Mesothelial cell of epicardium (in vitro differentiated cells): ENCODE measurements at regions not wholly inside any gene's neighbourhood (a gene's known extent, or its start where the extent isn't known, plus 50 kb on each side); places are given as distances from the start of the nearest gene placed in this dataset.

Experiments
- DNase-seq, 2 experiments: peaks; one replicate each; pipeline ENCODE4 v3.0.0; 2021; ENCODE audit warnings: low spot score in 2 of 2; ENCODE audit not compliant: unreplicated experiment in 2 of 2
- H3K27ac Mint-ChIP-seq: 2 replicates; pipeline ENCODE4 v1.8.0; 2021; ENCODE audit warnings: mixed read lengths
- H3K27me3 Mint-ChIP-seq: 2 replicates; pipeline ENCODE4 v1.8.0; 2021; ENCODE audit warnings: low read depth, mixed read lengths
- H3K36me3 Mint-ChIP-seq: 2 replicates; pipeline ENCODE4 v1.8.0; 2021; ENCODE audit warnings: mixed read lengths
- H3K4me1 Mint-ChIP-seq: 2 replicates; pipeline ENCODE4 v1.8.0; 2021; ENCODE audit warnings: mixed read lengths
- H3K4me3 Mint-ChIP-seq: 2 replicates; pipeline ENCODE4 v1.8.0; 2021; ENCODE audit warnings: mild to moderate bottlenecking, moderate library complexity, mixed read lengths
- H3K9me3 Mint-ChIP-seq: 2 replicates; pipeline ENCODE4 v1.8.0; 2021; ENCODE audit warnings: mixed read lengths
- CTCF ChIP-seq: fragments of 200-600 bp; sonication (generic); IDR thresholded peaks from one replicate; pipeline ENCODE4 v1.5.0; 2021; ENCODE audit warnings: antibody characterized with exemption; ENCODE audit not compliant: unreplicated experiment

DNA sequence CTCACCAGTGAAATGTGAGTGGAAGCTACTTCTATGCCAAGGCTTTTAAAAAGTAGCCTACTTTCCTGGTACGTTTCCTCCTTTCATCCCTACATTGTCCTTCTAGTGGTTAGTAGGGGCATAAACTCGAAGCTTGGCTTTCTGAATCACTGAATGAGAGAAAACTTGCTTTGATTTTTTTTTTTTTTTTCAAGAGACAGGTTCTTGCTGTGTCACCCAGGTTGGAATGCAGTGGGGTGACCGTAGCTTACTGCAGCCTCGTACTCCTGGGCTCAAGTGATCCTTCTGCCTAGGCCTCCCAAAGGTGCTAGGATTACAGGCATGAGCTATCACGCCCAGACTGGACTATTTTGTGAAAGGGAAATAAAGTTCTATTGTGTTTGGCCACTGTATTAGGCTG, 89.1 kb upstream of the IGFBP7 start:
- TF ChIP-seq CTCF = no peak
- H3K4me1 Mint-ChIP-seq = peaks cover 7% of the 10 kb centered on the region
- H3K27ac Mint-ChIP-seq = no peak overlapping the region
- no peak overlapping the region for H3K4me3 Mint-ChIP-seq
- H3K27me3 Mint-ChIP-seq = no peaks in the 10 kb centered on the region
- peaks cover 5% of the 10 kb centered on the region for H3K36me3 Mint-ChIP-seq
- no peak for DNase-seq
- H3K9me3 Mint-ChIP-seq = peaks cover 6% of the 10 kb centered on the region

- Mint-ChIP-seq H3K27me3 (no peaks in the 10 kb centered on the region), H3K36me3 (peaks cover 8% of the 10 kb centered on the region), H3K9me3 (peaks cover 9% of the 10 kb centered on the region), H3K4me1 (peaks cover 34% of the 10 kb centered on the region), H3K27ac (no peak overlapping the region), H3K4me3 (no peak overlapping the region)
- TF ChIP-seq CTCF = no peak
- DNase-seq = no peak
Observed at GRCh38 chr4:57195622-57196021, 85.4 kb upstream of the IGFBP7 start.

GRCh38 chr4:57194068-57194611, 84.0 kb upstream of the IGFBP7 start:
- H3K36me3 Mint-ChIP-seq = peaks cover 8% of the 10 kb centered on the region
- H3K27ac Mint-ChIP-seq = peak overlapping the region; percentile 83
- TF ChIP-seq CTCF = no peak
- H3K27me3 Mint-ChIP-seq = no peaks in the 10 kb centered on the region
- peaks cover 9% of the 10 kb centered on the region for H3K9me3 Mint-ChIP-seq
- DNase-seq = peak in 1 of 2 experiments; percentile 51
- peaks cover 39% of the 10 kb centered on the region for H3K4me1 Mint-ChIP-seq
- peak overlapping the region; percentile 34 for H3K4me3 Mint-ChIP-seq

DNA sequence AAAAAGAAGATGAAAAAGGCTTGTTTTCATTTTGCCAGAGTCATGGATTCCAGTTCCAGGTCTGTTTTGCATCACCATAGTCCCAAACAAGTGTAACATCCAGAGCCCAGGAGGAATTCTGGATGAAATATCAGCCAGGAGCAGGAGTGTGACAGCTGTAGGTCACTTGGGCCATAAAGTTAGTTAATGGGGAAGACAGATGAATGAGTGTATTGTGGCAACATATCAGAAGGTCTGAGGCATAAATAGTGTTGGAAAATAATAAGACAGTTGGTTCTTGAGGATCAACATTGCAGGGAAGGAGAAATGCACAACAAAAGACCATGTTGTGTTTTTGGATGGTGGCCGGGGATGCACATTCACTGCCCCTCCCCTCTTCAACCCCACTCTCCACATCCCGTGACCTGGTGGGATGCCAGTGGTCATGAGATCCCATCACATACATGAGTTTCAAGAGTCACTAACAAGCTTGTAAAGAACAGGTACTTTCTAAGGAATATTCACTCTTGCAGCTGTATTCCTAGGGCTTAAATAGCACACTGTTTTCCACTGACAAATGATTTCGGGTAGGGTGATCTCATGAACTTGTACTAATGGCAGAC, 83.1 kb upstream of the IGFBP7 start:
- peaks cover 9% of the 10 kb centered on the region for H3K9me3 Mint-ChIP-seq
- no peaks in the 10 kb centered on the region for H3K27me3 Mint-ChIP-seq
- H3K4me3 Mint-ChIP-seq = no peak overlapping the region
- DNase-seq = no peak
- H3K36me3 Mint-ChIP-seq = peaks cover 8% of the 10 kb centered on the region
- H3K4me1 Mint-ChIP-seq = peaks cover 39% of the 10 kb centered on the region
- no peak for TF ChIP-seq CTCF
- peak overlapping the region; percentile 83 for H3K27ac Mint-ChIP-seq

- Mint-ChIP-seq H3K9me3 (peaks cover 4% of the 10 kb centered on the region), H3K4me1 (peaks cover 39% of the 10 kb centered on the region), H3K27me3 (no peaks in the 10 kb centered on the region), H3K27ac (peak overlapping the region; percentile 19), H3K36me3 (peaks cover 3% of the 10 kb centered on the region), H3K4me3 (no peak overlapping the region)
- no peak for TF ChIP-seq CTCF
- peak in 1 of 2 experiments; percentile 48 for DNase-seq
Observed at GRCh38 chr4:57191523-57192034, 81.4 kb upstream of the IGFBP7 start.
